Breast epithelium (tissue), 3 donors: ENCODE measurements at regions not wholly inside any gene's neighbourhood (a gene's known extent, or its start where the extent isn't known, plus 50 kb on each side); places are given as distances from the start of the nearest gene placed in this dataset.

Source experiments
- CTCF ChIP-seq, 3 donors: fragments of 450-650 bp; IDR thresholded peaks; one replicate each; pipeline ENCODE4 v1.5.1; 2016 to 2017; ENCODE audit warnings: antibody characterized with exemption in 3 of 3, mild to moderate bottlenecking in 3 of 3, moderate library complexity in 3 of 3
- POLR2A ChIP-seq: fragments of 450-650 bp; IDR thresholded peaks from one replicate; pipeline ENCODE4 v1.6.1; 2016; ENCODE audit warnings: antibody characterized with exemption, mild to moderate bottlenecking, moderate library complexity

DNA sequence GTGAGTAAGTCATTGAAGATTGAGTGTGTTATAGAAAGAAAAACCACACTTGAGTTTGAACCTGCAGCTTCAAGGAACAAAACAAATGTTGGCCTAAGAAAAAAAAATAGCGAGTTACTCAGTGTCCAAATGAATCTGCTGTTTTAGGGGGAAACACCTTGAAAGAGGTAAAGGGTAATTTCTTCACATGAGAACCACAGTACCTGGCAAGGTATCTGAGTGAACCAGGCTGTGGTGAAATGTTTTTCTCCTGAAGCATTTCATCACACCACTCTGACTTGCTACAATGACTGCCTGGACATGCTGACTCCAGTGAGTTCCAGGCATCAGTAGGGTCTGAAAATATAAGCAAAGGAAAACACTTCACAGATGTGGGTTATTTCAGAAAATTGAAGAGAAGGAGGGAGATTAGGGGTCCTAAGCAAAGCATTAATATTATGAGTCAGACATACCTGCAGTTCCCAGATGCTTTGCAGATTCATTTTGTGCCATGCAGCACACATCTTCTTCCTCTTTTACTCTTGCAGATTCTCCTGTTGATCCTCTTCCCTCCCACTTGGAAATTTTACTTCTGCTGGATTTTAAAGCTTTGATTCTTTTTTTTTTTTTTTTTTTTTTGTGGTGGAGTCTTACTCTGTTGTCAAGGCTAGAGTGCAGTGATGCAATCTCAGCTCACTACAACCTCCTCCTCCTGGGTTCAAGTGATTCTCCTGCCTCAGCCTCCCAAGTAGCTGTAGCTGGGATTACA is 206.2 kb upstream of the SGK1 start:
- TF ChIP-seq CTCF (IDR thresholded peaks at IDR 0.05) (no peak), POLR2A (no peak)
